GM12872 (cell line): ENCODE measurements at regions not wholly inside any gene's neighbourhood (a gene's known extent, or its start where the extent isn't known, plus 50 kb on each side); places are given as distances from the start of the nearest gene placed in this dataset.

Experiments
- TF ChIP-seq, protein P1 (sequence below): IDR thresholded peaks from 3 replicates; pipeline ENCODE4 v1.5.1; 2011; ENCODE audit warnings: low read depth, mild to moderate bottlenecking, low read length, moderate library complexity; ENCODE audit not compliant: insufficient read depth

DNA sequence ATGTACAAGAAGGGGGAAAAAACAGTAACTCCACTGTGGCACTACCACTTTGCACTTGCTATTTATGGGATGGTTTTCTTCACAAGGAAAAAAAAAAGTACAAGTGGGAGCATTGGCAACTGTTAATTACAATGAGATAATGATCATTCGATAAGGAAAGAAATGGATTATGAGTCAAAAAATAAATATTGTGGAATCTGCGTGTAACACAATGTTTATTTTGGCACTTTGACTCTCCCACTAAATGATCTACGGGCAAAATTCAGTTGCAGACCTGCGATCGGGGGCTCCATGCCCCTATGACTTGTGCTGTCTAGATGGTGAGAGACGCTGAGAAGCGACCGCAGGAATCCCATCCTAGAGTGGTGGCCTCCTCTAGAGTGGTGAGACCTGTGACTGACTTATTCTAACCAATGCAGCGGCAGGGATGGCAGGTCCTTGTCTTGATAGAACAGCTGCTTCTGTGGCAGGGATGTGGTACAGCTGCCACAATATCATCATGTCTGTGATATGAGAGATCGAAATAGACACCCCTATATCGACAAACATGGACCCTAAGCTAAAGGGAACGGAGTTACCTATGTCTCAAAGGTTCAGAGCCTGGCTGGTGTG lies 345.0 kb upstream of the KLF6 start:
- TF ChIP-seq, protein P1, sequence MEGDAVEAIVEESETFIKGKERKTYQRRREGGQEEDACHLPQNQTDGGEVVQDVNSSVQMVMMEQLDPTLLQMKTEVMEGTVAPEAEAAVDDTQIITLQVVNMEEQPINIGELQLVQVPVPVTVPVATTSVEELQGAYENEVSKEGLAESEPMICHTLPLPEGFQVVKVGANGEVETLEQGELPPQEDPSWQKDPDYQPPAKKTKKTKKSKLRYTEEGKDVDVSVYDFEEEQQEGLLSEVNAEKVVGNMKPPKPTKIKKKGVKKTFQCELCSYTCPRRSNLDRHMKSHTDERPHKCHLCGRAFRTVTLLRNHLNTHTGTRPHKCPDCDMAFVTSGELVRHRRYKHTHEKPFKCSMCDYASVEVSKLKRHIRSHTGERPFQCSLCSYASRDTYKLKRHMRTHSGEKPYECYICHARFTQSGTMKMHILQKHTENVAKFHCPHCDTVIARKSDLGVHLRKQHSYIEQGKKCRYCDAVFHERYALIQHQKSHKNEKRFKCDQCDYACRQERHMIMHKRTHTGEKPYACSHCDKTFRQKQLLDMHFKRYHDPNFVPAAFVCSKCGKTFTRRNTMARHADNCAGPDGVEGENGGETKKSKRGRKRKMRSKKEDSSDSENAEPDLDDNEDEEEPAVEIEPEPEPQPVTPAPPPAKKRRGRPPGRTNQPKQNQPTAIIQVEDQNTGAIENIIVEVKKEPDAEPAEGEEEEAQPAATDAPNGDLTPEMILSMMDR, result no peak

DNA sequence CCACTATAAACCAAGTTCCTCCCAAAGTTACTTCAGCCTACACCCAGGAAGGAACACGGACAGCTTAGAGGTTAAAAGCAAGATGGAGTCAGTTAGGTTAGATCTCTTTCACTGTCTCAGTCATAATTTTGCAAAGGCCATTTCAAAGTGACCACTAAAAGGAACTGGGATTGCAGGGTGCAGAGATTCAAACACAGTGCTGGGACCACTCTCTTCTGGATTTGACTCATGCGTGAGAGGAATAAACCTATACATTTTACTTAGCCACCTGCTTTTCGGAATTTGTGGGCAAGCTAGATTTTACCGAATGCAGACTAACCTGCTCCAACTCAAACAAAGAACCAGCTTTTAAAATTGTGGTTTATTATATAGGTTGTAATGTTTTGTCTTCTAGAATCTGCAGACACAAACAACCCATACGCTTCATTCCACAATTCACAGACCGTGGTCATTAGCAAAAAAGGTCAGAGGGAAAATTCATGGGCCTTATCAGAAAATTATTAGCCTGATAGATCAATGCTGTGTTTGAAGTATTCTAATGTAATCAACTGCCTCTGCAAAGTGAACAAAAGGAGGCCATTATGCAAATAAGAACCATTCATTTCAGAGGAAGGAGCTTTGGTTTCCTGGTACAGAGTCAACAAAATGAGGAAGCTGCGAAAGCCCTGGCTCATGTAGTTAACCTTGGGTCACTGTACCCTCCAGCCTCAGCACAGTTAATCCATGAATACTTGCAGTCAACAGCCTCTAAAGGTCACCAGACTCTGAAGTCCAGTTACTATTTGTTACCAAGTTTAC lies 342.7 kb upstream of the KLF6 start:
- TF ChIP-seq, protein P1, result no peak

DNA sequence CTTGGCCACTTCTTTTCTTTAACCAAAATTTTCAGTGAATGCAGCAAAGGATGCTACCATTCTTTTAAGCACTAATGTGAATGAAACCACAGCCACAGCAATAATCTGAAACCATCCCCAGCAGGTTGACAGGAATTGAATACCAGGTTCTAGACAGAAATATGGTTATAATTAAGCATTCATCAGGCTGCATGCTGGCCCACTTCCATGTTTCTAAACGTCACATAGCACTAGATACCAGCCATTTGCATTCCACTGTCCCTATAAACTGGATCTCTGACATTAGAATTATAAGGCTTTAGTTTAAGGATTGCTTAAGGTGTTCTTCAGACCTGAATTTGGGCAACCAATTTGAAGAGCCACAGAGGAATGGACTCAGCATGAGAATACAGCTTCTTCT lies 340.8 kb upstream of the KLF6 start:
- TF ChIP-seq, protein P1, result no peak

DNA sequence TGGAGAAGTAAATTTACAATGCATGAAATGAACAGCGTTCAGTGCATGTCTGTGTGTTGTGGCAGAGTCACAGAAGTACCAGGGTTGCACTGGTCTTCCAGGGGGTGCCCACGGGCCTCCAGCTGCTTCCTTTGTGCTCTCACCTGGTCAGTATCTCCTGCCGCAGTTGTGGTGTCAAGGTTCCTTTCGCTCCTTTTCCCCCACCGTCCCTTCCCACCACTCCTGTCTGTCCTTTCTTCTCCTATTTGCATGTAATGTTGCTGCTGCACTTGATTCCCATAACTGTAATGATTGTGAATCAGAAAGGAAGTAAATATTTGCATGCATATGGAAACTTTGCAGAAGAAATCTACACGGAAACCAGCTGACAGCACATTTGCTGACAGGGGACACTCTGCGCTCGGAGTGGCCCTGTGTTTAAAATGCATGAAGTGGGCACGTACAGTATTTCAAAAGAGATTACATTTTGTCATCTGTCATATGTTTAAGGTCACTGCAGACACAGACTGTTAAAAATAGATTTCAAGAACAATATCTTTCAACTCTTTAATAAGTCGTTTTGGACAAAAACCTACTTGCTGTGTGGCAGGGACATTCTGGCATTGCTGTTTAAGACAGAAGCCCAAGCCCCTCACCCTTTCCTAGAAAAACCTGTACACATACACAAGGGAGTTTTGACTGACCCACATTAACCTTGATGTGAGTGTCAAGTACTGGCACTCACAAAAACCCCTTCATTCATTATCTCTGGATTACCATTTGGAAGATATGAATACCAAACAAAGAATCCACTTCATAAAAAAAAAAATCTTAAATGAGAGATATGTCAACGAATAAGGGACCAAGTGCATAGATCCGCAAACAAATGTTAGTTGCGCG lies 336.7 kb upstream of the KLF6 start:
- TF ChIP-seq, protein P1, result no peak

DNA sequence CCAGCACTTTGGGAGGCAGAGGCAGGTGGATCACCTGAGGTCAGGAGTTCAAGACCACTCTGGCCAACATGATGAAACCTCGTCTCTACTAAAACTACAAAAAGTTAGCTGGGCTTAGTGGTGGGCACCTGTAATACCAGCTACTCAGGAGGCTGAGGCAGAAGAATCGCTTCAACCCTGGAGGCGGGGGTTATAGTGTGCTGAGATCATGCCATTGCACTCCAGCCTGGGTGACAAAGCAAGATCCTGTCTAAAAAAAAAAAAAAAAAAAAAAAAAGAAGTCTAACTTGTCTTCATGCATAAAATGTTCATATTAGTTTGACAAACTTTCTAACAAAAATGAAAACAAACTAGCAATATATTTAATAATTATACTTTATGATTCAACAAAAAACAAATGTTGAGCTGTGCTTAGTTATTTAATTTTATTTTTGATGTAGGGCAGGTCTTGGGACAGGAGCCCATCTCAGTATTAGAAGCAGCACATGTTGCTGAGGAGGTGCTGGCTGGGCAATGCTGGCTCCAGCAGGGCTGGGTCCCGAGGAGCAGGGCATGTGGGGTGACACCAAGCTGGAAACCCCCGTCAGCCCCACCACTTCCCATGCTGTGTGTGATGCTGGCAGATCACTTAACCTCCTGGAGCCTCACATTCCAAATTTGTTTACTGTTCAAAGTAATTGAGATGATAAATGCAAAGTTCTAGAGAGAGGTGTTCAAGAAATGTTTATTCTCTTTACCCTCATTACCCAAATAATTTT lies 335.3 kb upstream of the KLF6 start:
- TF ChIP-seq, protein P1, result no peak

DNA sequence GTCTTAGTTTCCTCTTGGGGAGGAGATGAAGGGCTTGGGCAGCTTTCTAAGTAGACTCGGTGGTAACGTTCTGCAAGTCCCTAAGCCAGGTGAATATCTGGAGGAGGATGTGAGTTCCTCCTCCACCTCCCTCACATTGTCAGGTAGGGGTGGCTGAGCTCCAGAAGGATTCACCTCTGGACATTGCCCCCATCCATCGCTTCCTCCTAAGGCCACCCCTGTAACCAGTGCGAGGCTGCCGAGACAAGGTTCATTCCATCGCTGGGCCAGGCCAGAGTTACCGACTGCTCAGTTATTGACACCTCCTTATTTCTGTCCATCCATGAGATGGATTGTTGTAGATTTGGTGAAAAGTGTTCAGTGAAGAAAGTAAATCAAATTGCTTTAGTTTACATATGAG lies 334.1 kb upstream of the KLF6 start:
- TF ChIP-seq, protein P1, result no peak
